ENCODE measurements at regions not wholly inside any gene's neighbourhood (a gene's known extent, or its start where the extent isn't known, plus 50 kb on each side); places are given as distances from the start of the nearest gene placed in this dataset.
A peak's percentile ranks its signal among the peaks of the same experiment; 100 is the strongest.

- H3K4me1 ChIP-seq (ENCODE audit: control insufficient read depth, insufficient read depth, low read length): no peaks in the 10 kb centered on the region
- DNase-seq (no peak), ATAC-seq (no peak)
- no peaks in the 10 kb centered on the region for H3K9me3 ChIP-seq (ENCODE audit: control insufficient read depth, low read length)
- no peaks in the 10 kb centered on the region for H3K27me3 ChIP-seq (ENCODE audit: control insufficient read depth, insufficient read depth)
- no peak overlapping the region for H3K27ac ChIP-seq (ENCODE audit: low read length)
- H3K4me3 ChIP-seq (ENCODE audit: low read length): no peak overlapping the region
- intact Hi-C loops (cut with DNase I): no loop called here
Measured at GRCh38 chr6:153882411-153882810, 156.6 kb upstream of the OPRM1 start.

GRCh38 chr6:153873541-153873940, 165.5 kb upstream of the OPRM1 start:
- intact Hi-C loops (cut with DNase I): no loop called here
- 78% methylated on average over 3 of the region's 3 CpGs for WGBS

GRCh38 chr6:153872946-153873345, 166.1 kb upstream of the OPRM1 start:
- WGBS: 91% methylated on average over 2 of the region's 2 CpGs
- Histone ChIP-seq H3K9me3 (ENCODE audit: control insufficient read depth, low read length) (no peaks in the 10 kb centered on the region), H3K4me3 (ENCODE audit: low read length) (no peak overlapping the region), H3K4me1 (ENCODE audit: control insufficient read depth, insufficient read depth, low read length) (no peaks in the 10 kb centered on the region), H3K27me3 (ENCODE audit: control insufficient read depth, insufficient read depth) (no peaks in the 10 kb centered on the region), H3K27ac (ENCODE audit: low read length) (no peak overlapping the region)
- DNase-seq (no peak), ATAC-seq (no peak)
- intact Hi-C loops (cut with DNase I): no loop called here

More at GRCh38 chr6:153873541-153873940, 165.5 kb upstream of the OPRM1 start:
- Histone ChIP-seq H3K27me3 (ENCODE audit: control insufficient read depth, insufficient read depth) (no peaks in the 10 kb centered on the region), H3K4me1 (ENCODE audit: control insufficient read depth, insufficient read depth, low read length) (no peaks in the 10 kb centered on the region), H3K4me3 (ENCODE audit: low read length) (no peak overlapping the region), H3K27ac (ENCODE audit: low read length) (no peak overlapping the region), H3K9me3 (ENCODE audit: control insufficient read depth, low read length) (no peaks in the 10 kb centered on the region)
- ATAC-seq: no peak
- no peak for DNase-seq

GRCh38 chr6:153862927-153863326, 176.1 kb upstream of the OPRM1 start:
- no peaks in the 10 kb centered on the region for H3K4me1 ChIP-seq (ENCODE audit: control insufficient read depth, insufficient read depth, low read length)
- intact Hi-C loops (cut with DNase I): no loop called here
- WGBS: 82% methylated on average over 1 of the region's 1 CpG
- no peaks in the 10 kb centered on the region for H3K9me3 ChIP-seq (ENCODE audit: control insufficient read depth, low read length)
- no peak for DNase-seq
- H3K4me3 ChIP-seq (ENCODE audit: low read length): no peak overlapping the region
- H3K27me3 ChIP-seq (ENCODE audit: control insufficient read depth, insufficient read depth): no peaks in the 10 kb centered on the region
- no peak overlapping the region for H3K27ac ChIP-seq (ENCODE audit: low read length)
- no peak for ATAC-seq

- H3K9me3 ChIP-seq (ENCODE audit: control insufficient read depth, low read length): no peaks in the 10 kb centered on the region
- ATAC-seq (no peak), DNase-seq (no peak)
- H3K27me3 ChIP-seq (ENCODE audit: control insufficient read depth, insufficient read depth): no peaks in the 10 kb centered on the region
- no peaks in the 10 kb centered on the region for H3K4me1 ChIP-seq (ENCODE audit: control insufficient read depth, insufficient read depth, low read length)
- H3K4me3 ChIP-seq (ENCODE audit: low read length): no peak overlapping the region
- intact Hi-C loops (cut with DNase I): no loop called here
- H3K27ac ChIP-seq (ENCODE audit: low read length): no peak overlapping the region
Measured at GRCh38 chr6:153862139-153862538, 176.9 kb upstream of the OPRM1 start.

GRCh38 chr6:153858529-153858928, 180.5 kb upstream of the OPRM1 start:
- ATAC-seq (no peak), DNase-seq (no peak)
- no peaks in the 10 kb centered on the region for H3K27me3 ChIP-seq (ENCODE audit: control insufficient read depth, insufficient read depth)
- 65% methylated on average over 5 of the region's 5 CpGs for WGBS
- H3K9me3 ChIP-seq (ENCODE audit: control insufficient read depth, low read length): no peaks in the 10 kb centered on the region
- intact Hi-C loops (cut with DNase I): no loop called here
- no peak overlapping the region for H3K27ac ChIP-seq (ENCODE audit: low read length)
- no peak overlapping the region for H3K4me3 ChIP-seq (ENCODE audit: low read length)
- H3K4me1 ChIP-seq (ENCODE audit: control insufficient read depth, insufficient read depth, low read length): no peaks in the 10 kb centered on the region

- Histone ChIP-seq H3K4me1 (ENCODE audit: control insufficient read depth, insufficient read depth, low read length) (no peaks in the 10 kb centered on the region), H3K27ac (ENCODE audit: low read length) (no peak overlapping the region), H3K4me3 (ENCODE audit: low read length) (no peak overlapping the region), H3K27me3 (ENCODE audit: control insufficient read depth, insufficient read depth) (no peaks in the 10 kb centered on the region), H3K9me3 (ENCODE audit: control insufficient read depth, low read length) (no peaks in the 10 kb centered on the region)
- DNase-seq (peak in 2 of 3 donors; percentile 40 to 47), ATAC-seq (no peak)
- WGBS: 96% methylated on average over 24 of the region's 24 CpGs
- intact Hi-C loops (cut with DNase I): no loop called here
Measured at GRCh38 chr6:153856929-153857376, 182.1 kb upstream of the OPRM1 start.

GRCh38 chr6:153852481-153852880, 186.6 kb upstream of the OPRM1 start:
- DNase-seq (no peak), ATAC-seq (no peak)
- Histone ChIP-seq H3K4me3 (ENCODE audit: low read length) (no peak overlapping the region), H3K9me3 (ENCODE audit: control insufficient read depth, low read length) (no peaks in the 10 kb centered on the region), H3K4me1 (ENCODE audit: control insufficient read depth, insufficient read depth, low read length) (no peaks in the 10 kb centered on the region), H3K27ac (ENCODE audit: low read length) (no peak overlapping the region), H3K27me3 (ENCODE audit: control insufficient read depth, insufficient read depth) (no peaks in the 10 kb centered on the region)
- intact Hi-C loops (cut with DNase I): no loop called here
- 55% methylated on average over 2 of the region's 2 CpGs for WGBS

- no peak for DNase-seq
- Histone ChIP-seq H3K27ac (ENCODE audit: low read length) (no peak overlapping the region), H3K4me3 (ENCODE audit: low read length) (no peak overlapping the region), H3K4me1 (ENCODE audit: control insufficient read depth, insufficient read depth, low read length) (no peaks in the 10 kb centered on the region), H3K9me3 (ENCODE audit: control insufficient read depth, low read length) (no peaks in the 10 kb centered on the region), H3K27me3 (ENCODE audit: control insufficient read depth, insufficient read depth) (no peaks in the 10 kb centered on the region)
- intact Hi-C loops (cut with DNase I): no loop called here
- ATAC-seq: no peak
- 86% methylated on average over 3 of the region's 3 CpGs for WGBS
Measured at GRCh38 chr6:153852034-153852433, 187.0 kb upstream of the OPRM1 start.

- intact Hi-C loops (cut with DNase I): no loop called here
- H3K4me1 ChIP-seq (ENCODE audit: control insufficient read depth, insufficient read depth, low read length): no peaks in the 10 kb centered on the region
- WGBS: 48% methylated on average over 1 of the region's 1 CpG
- H3K4me3 ChIP-seq (ENCODE audit: low read length): no peak overlapping the region
- ATAC-seq: no peak
- no peaks in the 10 kb centered on the region for H3K27me3 ChIP-seq (ENCODE audit: control insufficient read depth, insufficient read depth)
- no peak overlapping the region for H3K27ac ChIP-seq (ENCODE audit: low read length)
- no peaks in the 10 kb centered on the region for H3K9me3 ChIP-seq (ENCODE audit: control insufficient read depth, low read length)
- no peak for DNase-seq
Measured at GRCh38 chr6:153849072-153849779, 189.8 kb upstream of the OPRM1 start.

GRCh38 chr6:153843420-153843819, 195.6 kb upstream of the OPRM1 start:
- Histone ChIP-seq H3K4me1 (ENCODE audit: control insufficient read depth, insufficient read depth, low read length) (no peaks in the 10 kb centered on the region), H3K27me3 (ENCODE audit: control insufficient read depth, insufficient read depth) (no peaks in the 10 kb centered on the region), H3K9me3 (ENCODE audit: control insufficient read depth, low read length) (no peaks in the 10 kb centered on the region), H3K27ac (ENCODE audit: low read length) (no peak overlapping the region), H3K4me3 (ENCODE audit: low read length) (no peak overlapping the region)
- DNase-seq: no peak
- 73% methylated on average over 4 of the region's 4 CpGs for WGBS
- intact Hi-C loops (cut with DNase I): no loop called here
- ATAC-seq: no peak

GRCh38 chr6:153842491-153842890, 196.5 kb upstream of the OPRM1 start:
- Histone ChIP-seq H3K4me3 (ENCODE audit: low read length) (no peak overlapping the region), H3K4me1 (ENCODE audit: control insufficient read depth, insufficient read depth, low read length) (no peaks in the 10 kb centered on the region), H3K9me3 (ENCODE audit: control insufficient read depth, low read length) (no peaks in the 10 kb centered on the region), H3K27ac (ENCODE audit: low read length) (no peak overlapping the region), H3K27me3 (ENCODE audit: control insufficient read depth, insufficient read depth) (no peaks in the 10 kb centered on the region)
- 89% methylated on average over 9 of the region's 9 CpGs for WGBS
- ATAC-seq: no peak
- intact Hi-C loops (cut with DNase I): no loop called here
- no peak for DNase-seq
